ENCODE measurements at regions not wholly inside any gene's neighbourhood (a gene's known extent, or its start where the extent isn't known, plus 50 kb on each side); places are given as distances from the start of the nearest gene placed in this dataset.

- no peak for DNase-seq (ENCODE audit: low read depth)
- H3K4me3 ChIP-seq (ENCODE audit: low read depth, low read length) = no peak overlapping the region
- no peak for TF ChIP-seq CTCF (IDR thresholded peaks at IDR 0.05; ENCODE audit: insufficient read depth, low read depth, low read length)
Measured at GRCh38 chr7:156590212-156590611, 50.4 kb upstream of the RNF32 start.

GRCh38 chr7:156589808-156590207 is 50.8 kb upstream of the RNF32 start:
- no peak for TF ChIP-seq CTCF (IDR thresholded peaks at IDR 0.05; ENCODE audit: insufficient read depth, low read depth, low read length)
- no peak overlapping the region for H3K4me3 ChIP-seq (ENCODE audit: low read depth, low read length)
- DNase-seq (ENCODE audit: low read depth) = no peak

- TF ChIP-seq CTCF (IDR thresholded peaks at IDR 0.05; ENCODE audit: insufficient read depth, low read depth, low read length) = no peak
- H3K4me3 ChIP-seq (ENCODE audit: low read depth, low read length) = no peak overlapping the region
- DNase-seq (ENCODE audit: low read depth) = no peak
Measured at GRCh38 chr7:156585926-156586325, 54.6 kb upstream of the RNF32 start.

- no peak overlapping the region for H3K4me3 ChIP-seq (ENCODE audit: low read depth, low read length)
- no peak for DNase-seq (ENCODE audit: low read depth)
- no peak for TF ChIP-seq CTCF (IDR thresholded peaks at IDR 0.05; ENCODE audit: insufficient read depth, low read depth, low read length)
Measured at GRCh38 chr7:156585025-156585648, 55.4 kb upstream of the RNF32 start.

- DNase-seq (ENCODE audit: low read depth) = no peak
- H3K4me3 ChIP-seq (ENCODE audit: low read depth, low read length) = no peak overlapping the region
- TF ChIP-seq CTCF (IDR thresholded peaks at IDR 0.05; ENCODE audit: insufficient read depth, low read depth, low read length) = no peak
Measured at GRCh38 chr7:156582591-156583123, 57.9 kb upstream of the RNF32 start.

- no peak for TF ChIP-seq CTCF (IDR thresholded peaks at IDR 0.05; ENCODE audit: insufficient read depth, low read depth, low read length)
- no peak overlapping the region for H3K4me3 ChIP-seq (ENCODE audit: low read depth, low read length)
- no peak for DNase-seq (ENCODE audit: low read depth)
Measured at GRCh38 chr7:156580036-156580435, 60.5 kb upstream of the RNF32 start.

GRCh38 chr7:156579566-156579965 is 61.0 kb upstream of the RNF32 start:
- no peak for TF ChIP-seq CTCF (IDR thresholded peaks at IDR 0.05; ENCODE audit: insufficient read depth, low read depth, low read length)
- H3K4me3 ChIP-seq (ENCODE audit: low read depth, low read length) = no peak overlapping the region
- no peak for DNase-seq (ENCODE audit: low read depth)
